HepG2 (cell line): ENCODE measurements at regions not wholly inside any gene's neighbourhood (a gene's known extent, or its start where the extent isn't known, plus 50 kb on each side); places are given as distances from the start of the nearest gene placed in this dataset.

Experiments
- ATAC-seq: fragments of 200-7000 bp; cut with Tn5 transposase; 3 replicates; pipeline ENCODE4 v1.9.1; 2020; ENCODE audit warnings: mild to moderate bottlenecking, moderate library complexity
- BruUV-seq: library from RNA; stranded (reverse); fragments of 400-500 nt; replicated peaks from 2 replicates; lab custom pipeline; 2021; lab: Mats Ljungman, UMichigan
- CTCF ChIA-PET: fragments of 300-600 bp; formaldehyde crosslinking; extraction: SDS; loops from one replicate; lab custom pipeline; 2021; ENCODE audit warnings: low total read pairs, inconsistent platforms, low intra/inter-chr PET ratio; lab: Yijun Ruan, JAX
- POLR2A ChIA-PET: fragments of 350-600 bp; sonication (Branson Sonifier 250); formaldehyde crosslinking; loops from one replicate; lab custom pipeline; 2020; ENCODE audit warnings: antibody characterized with exemption, inconsistent platforms; lab: Yijun Ruan, JAX
- DNase-seq: peaks from one replicate; pipeline ENCODE4 v3.0.0-alpha.2; 2015; ENCODE audit warnings: low spot score
- FAIRE-seq: peaks from 3 replicates; lab custom pipeline; 2011; peaks lifted over from hg19 to GRCh38; lab: Jason Lieb, UNC
- H2AFZ ChIP-seq: one replicate; pipeline ENCODE4 v1.6.1; 2011; ENCODE audit warnings: low read length, inconsistent platforms
- H3K27ac ChIP-seq: fragments of 300-600 bp; 3 replicates; pipeline ENCODE4 v1.8.0; 2011; ENCODE audit warnings: mixed run types, mild to moderate bottlenecking, mixed read lengths, low read length, inconsistent platforms; ENCODE audit not compliant: insufficient read depth; ENCODE audit errors: extremely low read length
- H3K27me3 ChIP-seq, 2 experiments: fragments of 200-600 bp in 1 of 2; 2 replicates in 1 of 2; 3 replicates in 1 of 2; pipeline versions ENCODE4 v1.6.0 to v1.8.0; 2011; ENCODE audit warnings: low read length in 2 of 2, mild to moderate bottlenecking in 2 of 2, moderate library complexity in 2 of 2, inconsistent platforms in 1 of 2; ENCODE audit not compliant: insufficient read depth in 2 of 2, control insufficient read depth in 1 of 2
- H3K36me3 ChIP-seq, 2 experiments: fragments of 200-600 bp in 1 of 2; replicated peaks in 1 of 2; 2 replicates in 1 of 2; 3 replicates in 1 of 2; pipeline versions ENCODE4 v1.5.1 to v1.8.0; 2011; ENCODE audit warnings: low read length in 2 of 2, inconsistent platforms in 1 of 2; ENCODE audit not compliant: insufficient read depth in 2 of 2, control insufficient read depth in 1 of 2
- H3K4me1 ChIP-seq: 2 replicates; pipeline ENCODE4 v1.5.1; 2012; ENCODE audit warnings: low read length, inconsistent platforms; ENCODE audit not compliant: insufficient read depth
- H3K4me2 ChIP-seq: 2 replicates; pipeline ENCODE4 v1.6.0; 2011; ENCODE audit warnings: low read depth, low read length, inconsistent platforms
- H3K4me3 ChIP-seq, 3 experiments: fragments of 200-600 bp in 1 of 3; sonication (generic), shearing (Covaris generic) in 1 of 3; replicated peaks in 1 of 3; 2 replicates each; pipeline ENCODE4 v1.5.1; 2011 to 2016; ENCODE audit warnings: low read length in 3 of 3, inconsistent platforms in 2 of 3, low read depth in 2 of 3, mild to moderate bottlenecking in 2 of 3, control low read depth in 1 of 3, mixed read lengths in 1 of 3; ENCODE audit not compliant: insufficient read depth in 1 of 3
- H3K79me2 ChIP-seq: one replicate; pipeline ENCODE4 v1.6.1; 2011; ENCODE audit warnings: low read length, inconsistent platforms; ENCODE audit not compliant: insufficient read depth
- H3K9ac ChIP-seq: 2 replicates; pipeline ENCODE4 v1.6.0; 2011; ENCODE audit warnings: mild to moderate bottlenecking, low read depth, low read length, inconsistent platforms; ENCODE audit not compliant: insufficient read depth
- H3K9me3 ChIP-seq: 2 replicates; pipeline ENCODE4 v1.5.1; 2012; ENCODE audit warnings: mild to moderate bottlenecking, low read length
- H4K20me1 ChIP-seq: 2 replicates; pipeline ENCODE4 v1.6.0; 2011; ENCODE audit warnings: inconsistent platforms, mild to moderate bottlenecking, low read length, moderate library complexity; ENCODE audit not compliant: insufficient read depth
- ARNTL ChIP-seq: sonication (generic); formaldehyde crosslinking; IDR thresholded peaks from 2 replicates; pipeline ENCODE4 v1.4.0; 2020; ENCODE audit warnings: mild to moderate bottlenecking, missing genetic modification reagents
- CENPT ChIP-seq: sonication (generic); formaldehyde crosslinking; IDR thresholded peaks from 2 replicates; pipeline ENCODE4 v1.8.0; 2022; ENCODE audit warnings: low read depth, mild to moderate bottlenecking, moderate library complexity, missing genetic modification reagents
- KDM4B ChIP-seq: sonication (generic); formaldehyde crosslinking; IDR thresholded peaks from 2 replicates; pipeline ENCODE4 v1.4.0; 2020; ENCODE audit warnings: missing genetic modification reagents
- MBNL3 ChIP-seq: fragments of 250-450 bp; sonication (Bioruptor Pico); conservative IDR thresholded peaks from 2 replicates; pipeline ENCODE4 v1.8.0; 2022; ENCODE audit warnings: mild to moderate bottlenecking, inconsistent platforms
- NFE2L1 ChIP-seq: sonication (generic); formaldehyde crosslinking; IDR thresholded peaks from 2 replicates; pipeline ENCODE4 v1.4.0; 2020; ENCODE audit warnings: missing genetic modification reagents, mild to moderate bottlenecking, borderline replicate concordance
- ZFP82 ChIP-seq: sonication (generic); formaldehyde crosslinking; IDR thresholded peaks from 2 replicates; pipeline ENCODE4 v1.5.1; 2020; ENCODE audit warnings: mild to moderate bottlenecking, missing genetic modification reagents, borderline replicate concordance
- ZNF276 ChIP-seq: sonication (generic); formaldehyde crosslinking; IDR thresholded peaks from 2 replicates; pipeline ENCODE4 v1.4.0; 2020; ENCODE audit warnings: mild to moderate bottlenecking, low read depth, missing genetic modification reagents
- ZNF639 ChIP-seq: conservative IDR thresholded peaks from 2 replicates; pipeline ENCODE4 v1.6.1; 2018; ENCODE audit warnings: missing genetic modification reagents
- ZSCAN12 ChIP-seq: sonication (generic); formaldehyde crosslinking; IDR thresholded peaks from 2 replicates; pipeline ENCODE4 v1.9.0; 2021; ENCODE audit warnings: mild to moderate bottlenecking, missing genetic modification reagents
- WGBS: methylation state at CpG from one replicate; pipeline ENCODE4 v1.1.6; 2017; ENCODE audit warnings: low lambda C conversion rate; 5-methylcytosine and 5-hydroxymethylcytosine counted together
- in situ Hi-C: cut with HindIII; loops from 2 replicates; pipeline ENCODE4 v1.10.0; 2017; ENCODE audit warnings: low pct_unique_long_range_greater_than_20kb; ENCODE audit not compliant: extremely low pct_ligation_motif_present
- intact Hi-C: fragments of 100-400 bp; cut with micrococcal nuclease; formaldehyde crosslinking; loops from one replicate; pipeline ENCODE4 v1.10.0; 2022; ENCODE audit not compliant: unreplicated experiment

- no TSS peak for BruUV-seq
Measured at GRCh38 chr15:93483923-93484322, 394.9 kb upstream of the RGMA start.

GRCh38 chr15:93482731-93483130 lies 393.7 kb upstream of the RGMA start:
- 18% methylated on average over 6 of the region's 6 CpGs for WGBS
- H3K36me3 ChIP-seq = no peaks in the 10 kb centered on the region
- no peaks in the 10 kb centered on the region for H3K79me2 ChIP-seq
- no peak for TF ChIP-seq NFE2L1 (CRISPR knock-in tag)
- no peak for TF ChIP-seq MBNL3
- TF ChIP-seq ZNF276 = no peak
- TF ChIP-seq ZFP82 (CRISPR knock-in tag) = no peak
- no peak for TF ChIP-seq ARNTL (CRISPR knock-in tag)
- no peak for TF ChIP-seq ZSCAN12 (CRISPR knock-in tag)
- intact Hi-C loops = no loop called here
- no peak for FAIRE-seq
- H3K4me2 ChIP-seq = no peak overlapping the region
- DNase-seq = no peak
- ATAC-seq = no peak
- no peaks in the 10 kb centered on the region for H4K20me1 ChIP-seq
- no peaks in the 10 kb centered on the region for H3K4me1 ChIP-seq
- CTCF ChIA-PET = no interaction called here
- in situ Hi-C loops = no loop called here
- no peak overlapping the region for H3K27ac ChIP-seq
- no peaks in the 10 kb centered on the region for H3K9me3 ChIP-seq
- POLR2A ChIA-PET = no interaction called here
- no peak overlapping the region for H3K4me3 ChIP-seq
- no peaks in the 10 kb centered on the region for H3K27me3 ChIP-seq
- no peak overlapping the region for H2AFZ ChIP-seq
- no TSS peak for BruUV-seq
- H3K9ac ChIP-seq = no peak overlapping the region

More at GRCh38 chr15:93483923-93484322, 394.9 kb upstream of the RGMA start:
- ATAC-seq (no peak), FAIRE-seq (no peak), DNase-seq (no peak)
- Histone ChIP-seq H3K36me3 (no peaks in the 10 kb centered on the region), H3K4me3 (no peak overlapping the region), H3K27ac (no peak overlapping the region), H3K79me2 (no peaks in the 10 kb centered on the region), H3K4me2 (no peak overlapping the region), H3K9me3 (no peaks in the 10 kb centered on the region), H3K27me3 (no peaks in the 10 kb centered on the region), H3K9ac (no peak overlapping the region), H3K4me1 (no peaks in the 10 kb centered on the region), H4K20me1 (no peaks in the 10 kb centered on the region), H2AFZ (no peak overlapping the region)
- in situ Hi-C loops = no loop called here
- CTCF ChIA-PET = no interaction called here
- 58% methylated on average over 4 of the region's 4 CpGs for WGBS
- POLR2A ChIA-PET = no interaction called here
- intact Hi-C loops = no loop called here
- TF ChIP-seq CENPT (CRISPR knock-in tag) (no peak), ZNF639 (no peak), KDM4B (CRISPR knock-in tag) (no peak)
